ENCODE measurements at regions not wholly inside any gene's neighbourhood (a gene's known extent, or its start where the extent isn't known, plus 50 kb on each side); places are given as distances from the start of the nearest gene placed in this dataset.
A peak's percentile ranks its signal among the peaks of the same experiment; 100 is the strongest.

- DNase-seq (ENCODE audit: low read depth): no peak
- TF ChIP-seq, protein P1, sequence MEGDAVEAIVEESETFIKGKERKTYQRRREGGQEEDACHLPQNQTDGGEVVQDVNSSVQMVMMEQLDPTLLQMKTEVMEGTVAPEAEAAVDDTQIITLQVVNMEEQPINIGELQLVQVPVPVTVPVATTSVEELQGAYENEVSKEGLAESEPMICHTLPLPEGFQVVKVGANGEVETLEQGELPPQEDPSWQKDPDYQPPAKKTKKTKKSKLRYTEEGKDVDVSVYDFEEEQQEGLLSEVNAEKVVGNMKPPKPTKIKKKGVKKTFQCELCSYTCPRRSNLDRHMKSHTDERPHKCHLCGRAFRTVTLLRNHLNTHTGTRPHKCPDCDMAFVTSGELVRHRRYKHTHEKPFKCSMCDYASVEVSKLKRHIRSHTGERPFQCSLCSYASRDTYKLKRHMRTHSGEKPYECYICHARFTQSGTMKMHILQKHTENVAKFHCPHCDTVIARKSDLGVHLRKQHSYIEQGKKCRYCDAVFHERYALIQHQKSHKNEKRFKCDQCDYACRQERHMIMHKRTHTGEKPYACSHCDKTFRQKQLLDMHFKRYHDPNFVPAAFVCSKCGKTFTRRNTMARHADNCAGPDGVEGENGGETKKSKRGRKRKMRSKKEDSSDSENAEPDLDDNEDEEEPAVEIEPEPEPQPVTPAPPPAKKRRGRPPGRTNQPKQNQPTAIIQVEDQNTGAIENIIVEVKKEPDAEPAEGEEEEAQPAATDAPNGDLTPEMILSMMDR (IDR thresholded peaks at IDR 0.05; ENCODE audit: insufficient read depth, low read length, severe bottlenecking): no peak
- FAIRE-seq: no peak
- Histone ChIP-seq H3K36me3 (ENCODE audit: control insufficient read depth, insufficient read depth, low read length) (no peaks in the 10 kb centered on the region), H3K4me3 (ENCODE audit: low read depth, low read length) (no peak overlapping the region), H3K27me3 (ENCODE audit: control insufficient read depth, insufficient read depth, low read length) (no peaks in the 10 kb centered on the region)
Measured at GRCh38 chr2:49567021-49567420, 412.7 kb upstream of the FSHR start.

GRCh38 chr2:49553658-49554057 is 399.3 kb upstream of the FSHR start:
- H3K36me3 ChIP-seq (ENCODE audit: control insufficient read depth, insufficient read depth, low read length): no peaks in the 10 kb centered on the region
- DNase-seq (ENCODE audit: low read depth) (no peak), FAIRE-seq (no peak)
- TF ChIP-seq, protein P1 (IDR thresholded peaks at IDR 0.05; ENCODE audit: insufficient read depth, low read length, severe bottlenecking): no peak
- H3K4me3 ChIP-seq (ENCODE audit: low read depth, low read length): no peak overlapping the region
- H3K27me3 ChIP-seq (ENCODE audit: control insufficient read depth, insufficient read depth, low read length): no peaks in the 10 kb centered on the region

GRCh38 chr2:49532702-49533101 is 378.4 kb upstream of the FSHR start:
- no peak overlapping the region for H3K4me3 ChIP-seq (ENCODE audit: low read depth, low read length)
- H3K27me3 ChIP-seq (ENCODE audit: control insufficient read depth, insufficient read depth, low read length): no peaks in the 10 kb centered on the region
- TF ChIP-seq, protein P1 (IDR thresholded peaks at IDR 0.05; ENCODE audit: insufficient read depth, low read length, severe bottlenecking): no peak
- DNase-seq (ENCODE audit: low read depth) (no peak), FAIRE-seq (no peak)
- H3K36me3 ChIP-seq (ENCODE audit: control insufficient read depth, insufficient read depth, low read length): no peaks in the 10 kb centered on the region

DNA sequence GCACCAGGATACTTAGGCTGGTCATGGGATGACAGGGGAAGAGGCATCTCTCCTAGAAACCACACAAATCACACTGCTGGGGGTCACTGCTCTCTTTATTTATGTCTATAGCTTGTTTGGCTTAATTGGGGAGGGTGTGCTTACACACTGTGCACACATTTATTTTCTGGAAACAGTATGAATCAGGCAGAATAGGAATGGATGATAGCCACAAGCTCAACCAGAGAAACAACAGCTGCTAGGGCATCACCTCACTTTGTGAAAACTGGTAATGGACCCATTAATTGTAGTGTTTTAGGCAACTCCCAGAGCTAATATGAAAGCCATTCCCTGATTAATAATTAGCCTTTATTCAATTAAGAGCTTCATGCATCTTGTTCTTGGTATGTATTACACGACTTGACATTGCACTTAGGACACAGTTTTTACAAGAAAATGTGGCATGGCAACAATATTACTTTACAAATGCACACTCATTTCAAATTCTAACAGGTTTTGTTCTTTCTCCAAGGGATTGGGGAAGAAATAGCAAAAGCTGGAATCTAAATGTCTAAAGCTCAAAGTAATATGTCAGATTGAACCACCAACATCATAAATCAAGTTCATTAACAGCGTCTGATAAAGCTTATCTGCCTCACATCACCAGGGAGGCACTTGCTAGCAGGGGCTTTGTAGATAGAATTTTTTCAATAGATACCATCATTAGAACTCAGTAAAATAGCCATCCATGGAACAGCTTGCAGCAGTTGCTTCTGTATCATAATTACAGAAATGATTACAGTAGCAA is 361.9 kb upstream of the FSHR start:
- Histone ChIP-seq H3K36me3 (ENCODE audit: control insufficient read depth, insufficient read depth, low read length) (no peaks in the 10 kb centered on the region), H3K4me3 (ENCODE audit: low read depth, low read length) (no peak overlapping the region), H3K27me3 (ENCODE audit: control insufficient read depth, insufficient read depth, low read length) (no peaks in the 10 kb centered on the region)
- DNase-seq (ENCODE audit: low read depth) (no peak), FAIRE-seq (no peak)
- TF ChIP-seq, protein P1 (IDR thresholded peaks at IDR 0.05; ENCODE audit: insufficient read depth, low read length, severe bottlenecking): no peak

DNA sequence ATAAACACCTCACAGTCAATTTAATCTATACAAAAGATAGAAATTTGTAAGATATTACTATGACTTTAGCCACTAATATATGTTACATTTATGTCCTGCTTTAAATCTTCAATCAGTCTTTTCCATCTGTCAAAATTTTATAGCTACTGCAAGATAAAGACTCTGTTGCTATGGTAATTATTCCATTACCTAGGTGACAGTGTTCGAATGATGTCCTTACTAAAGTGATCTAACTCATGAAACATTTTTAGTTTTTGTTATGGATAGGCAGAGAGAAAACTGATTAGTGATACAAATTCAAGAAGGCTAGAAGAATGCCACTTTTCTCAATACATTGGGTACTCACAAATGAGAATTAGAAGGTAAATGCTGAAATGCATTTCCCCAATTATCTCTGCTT is 359.9 kb upstream of the FSHR start:
- Histone ChIP-seq H3K36me3 (ENCODE audit: control insufficient read depth, insufficient read depth, low read length) (no peaks in the 10 kb centered on the region), H3K27me3 (ENCODE audit: control insufficient read depth, insufficient read depth, low read length) (no peaks in the 10 kb centered on the region), H3K4me3 (ENCODE audit: low read depth, low read length) (no peak overlapping the region)
- no peak for FAIRE-seq
- no peak for DNase-seq (ENCODE audit: low read depth)
- TF ChIP-seq, protein P1 (IDR thresholded peaks at IDR 0.05; ENCODE audit: insufficient read depth, low read length, severe bottlenecking): no peak

DNA sequence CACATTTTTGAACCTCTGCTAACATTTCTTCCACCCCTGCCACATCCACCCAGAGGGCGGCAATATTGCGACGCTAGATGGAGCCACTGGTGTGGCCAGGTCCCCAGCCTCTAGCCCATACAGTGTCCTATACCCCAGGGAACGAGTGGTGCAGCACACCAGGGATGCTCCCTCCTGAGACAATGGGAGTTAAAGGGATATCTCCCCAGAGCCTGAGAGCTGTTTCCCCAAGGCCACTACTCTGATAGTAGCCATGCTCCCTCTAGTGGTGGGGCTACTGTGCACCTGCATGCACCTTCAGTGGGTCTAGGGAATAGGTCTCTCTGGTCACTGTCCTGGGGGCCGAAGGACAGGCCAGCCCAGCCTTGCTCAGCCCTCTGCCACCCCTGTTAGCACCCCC is 336.4 kb upstream of the FSHR start:
- H3K4me3 ChIP-seq (ENCODE audit: low read depth, low read length): no peak overlapping the region
- FAIRE-seq (no peak), DNase-seq (ENCODE audit: low read depth) (peak; percentile 1)

More for the DNA sequence above, 336.4 kb upstream of the FSHR start:
- no peaks in the 10 kb centered on the region for H3K27me3 ChIP-seq (ENCODE audit: control insufficient read depth, insufficient read depth, low read length)
- H3K36me3 ChIP-seq (ENCODE audit: control insufficient read depth, insufficient read depth, low read length): no peaks in the 10 kb centered on the region
- TF ChIP-seq, protein P1 (IDR thresholded peaks at IDR 0.05; ENCODE audit: insufficient read depth, low read length, severe bottlenecking): peak; percentile 48

Data from bronchial epithelial cell (primary cell).